ENCODE measurements at regions not wholly inside any gene's neighbourhood (a gene's known extent, or its start where the extent isn't known, plus 50 kb on each side); places are given as distances from the start of the nearest gene placed in this dataset.
"Not testable (repeated sequence)": the region's sequence is repeated elsewhere in the genome, so short reads cannot be mapped to it uniquely, and the experiment has no call there.

- no peaks in the 10 kb centered on the region for H3K4me1 ChIP-seq
- ATAC-seq, result no peak
These were observed 113.0 kb upstream of the DAB1 start for GRCh38 chr1:57536749-57537423.

DNA sequence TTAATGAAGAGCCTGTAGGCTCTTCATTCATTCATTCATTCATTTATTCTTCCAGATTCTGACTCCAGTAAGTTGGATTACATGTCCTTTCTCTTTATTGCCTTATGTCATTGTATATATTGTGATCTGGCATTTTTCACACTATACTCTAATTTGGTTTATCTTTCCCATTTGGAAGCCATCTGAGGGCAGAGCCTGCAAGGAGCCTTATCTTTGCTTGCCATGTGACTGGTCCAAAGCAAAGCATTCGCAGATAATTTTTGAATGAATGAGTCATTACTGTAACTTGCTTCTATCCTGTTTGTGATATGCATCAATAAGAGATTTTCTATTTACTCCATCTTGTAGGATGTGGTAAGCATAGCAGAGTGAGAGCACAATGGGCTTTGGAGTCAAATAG lies 108.4 kb upstream of the DAB1 start:
- ATAC-seq, result no peak
- Histone ChIP-seq H3K4me1 (no peaks in the 10 kb centered on the region), H3K27ac (no peak overlapping the region), H3K27me3 (no peaks in the 10 kb centered on the region), H3K36me3 (no peaks in the 10 kb centered on the region), H3K9me3 (peaks cover 0 to 4% (median 0%) of the 10 kb centered on the region in 3 donors), H3K4me3 (no peak overlapping the region)
- WGBS, 2 donors (ENCODE audit: low coverage in 1 of 2), result 75 to 86% methylated on average over 1 of the region's 1 CpG
- TF ChIP-seq POLR2A (IDR thresholded peaks at IDR 0.05) (no peak), POLR2AphosphoS5 (IDR thresholded peaks at IDR 0.05) (no peak), EP300 (IDR thresholded peaks at IDR 0.05) (no peak), CTCF (IDR thresholded peaks at IDR 0.05) (no peak)

More at GRCh38 chr1:57536749-57537423, 113.0 kb upstream of the DAB1 start:
- no peaks in the 10 kb centered on the region for H3K9me3 ChIP-seq
- H3K27me3 ChIP-seq, result no peaks in the 10 kb centered on the region
- H3K36me3 ChIP-seq, result no peaks in the 10 kb centered on the region
- WGBS, 2 donors (ENCODE audit: low coverage in 1 of 2), result 72 to 92% methylated on average over 2 to 5 of the region's 5 CpGs
- no peak for TF ChIP-seq POLR2AphosphoS5 (IDR thresholded peaks at IDR 0.05)
- TF ChIP-seq EP300 (IDR thresholded peaks at IDR 0.05), result no peak
- TF ChIP-seq CTCF (IDR thresholded peaks at IDR 0.05), result no peak
- TF ChIP-seq POLR2A (IDR thresholded peaks at IDR 0.05), result no peak
- no peak overlapping the region for H3K4me3 ChIP-seq
- H3K27ac ChIP-seq, result no peak overlapping the region

- not testable (repeated sequence) for ATAC-seq, H3K27ac ChIP-seq
These were observed 107.0 kb upstream of the DAB1 start for GRCh38 chr1:57530911-57531260.

GRCh38 chr1:57530206-57530910 lies 106.5 kb upstream of the DAB1 start:
- no peaks in the 10 kb centered on the region for H3K4me1 ChIP-seq
- peaks cover 0 to 4% (median 0%) of the 10 kb centered on the region in 3 donors for H3K9me3 ChIP-seq
- no peak overlapping the region for H3K4me3 ChIP-seq
- ATAC-seq, result no peak
- no peak for TF ChIP-seq CTCF (IDR thresholded peaks at IDR 0.05)
- no peak for TF ChIP-seq EP300 (IDR thresholded peaks at IDR 0.05)
- no peak for TF ChIP-seq POLR2A (IDR thresholded peaks at IDR 0.05)
- no peak for TF ChIP-seq POLR2AphosphoS5 (IDR thresholded peaks at IDR 0.05)
- no peak overlapping the region for H3K27ac ChIP-seq
- H3K36me3 ChIP-seq, result no peaks in the 10 kb centered on the region
- 72 to 83% methylated on average over 2 to 3 of the region's 3 CpGs for WGBS, 2 donors (ENCODE audit: low coverage in 1 of 2)
- H3K27me3 ChIP-seq, result no peaks in the 10 kb centered on the region

More at GRCh38 chr1:57530911-57531260, 107.0 kb upstream of the DAB1 start:
- H3K4me1 ChIP-seq, H3K9me3 ChIP-seq, H3K4me3 ChIP-seq, H3K36me3 ChIP-seq, H3K27me3 ChIP-seq: not testable (repeated sequence)
- 69% methylated on average over 2 of the region's 2 CpGs; no CpG with 5 or more reads in 1 of the 2 donors for WGBS, 2 donors (ENCODE audit: low coverage in 1 of 2)

DNA sequence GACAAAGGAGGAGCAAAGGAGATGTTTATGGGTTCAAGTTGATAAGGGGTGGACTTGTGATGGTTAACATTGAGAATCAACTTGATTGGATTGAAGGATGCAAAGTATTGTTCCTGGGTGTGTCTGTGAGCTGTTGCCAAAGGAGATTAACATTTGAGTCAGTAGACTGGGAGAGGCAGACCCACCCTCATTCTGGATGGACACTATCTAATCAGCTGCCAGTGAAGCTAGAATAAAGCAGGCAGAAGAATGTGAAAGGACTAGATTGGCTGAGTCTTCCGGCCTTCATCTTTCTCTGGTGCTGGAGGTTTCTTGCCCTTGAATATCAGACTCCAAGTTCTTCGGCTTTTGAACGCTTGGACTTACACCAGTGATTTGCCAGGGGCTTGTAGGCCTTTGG lies 98.7 kb upstream of the DAB1 start:
- TF ChIP-seq POLR2AphosphoS5 (IDR thresholded peaks at IDR 0.05) (no peak), POLR2A (IDR thresholded peaks at IDR 0.05) (no peak), CTCF (IDR thresholded peaks at IDR 0.05) (no peak), EP300 (IDR thresholded peaks at IDR 0.05) (no peak)
- H3K9me3 ChIP-seq, result no peaks in the 10 kb centered on the region
- H3K4me1 ChIP-seq, result no peaks in the 10 kb centered on the region
- no peaks in the 10 kb centered on the region for H3K27me3 ChIP-seq
- WGBS, 2 donors (ENCODE audit: low coverage in 1 of 2), result 83 to 100% methylated on average over 2 to 3 of the region's 3 CpGs
- no peaks in the 10 kb centered on the region for H3K36me3 ChIP-seq
- no peak overlapping the region for H3K27ac ChIP-seq
- no peak overlapping the region for H3K4me3 ChIP-seq
- ATAC-seq, result no peak
